ENCODE measurements at regions not wholly inside any gene's neighbourhood (a gene's known extent, or its start where the extent isn't known, plus 50 kb on each side); places are given as distances from the start of the nearest gene placed in this dataset.

GRCh38 chr10:107826171-107826570, 661.7 kb upstream of the SORCS1 start:
- CTCF ChIA-PET: no interaction called here
- Histone ChIP-seq H3K36me3 (ENCODE audit: control insufficient read depth in 2 of 2, insufficient read depth in 1 of 2, low read length in 2 of 2) (no peaks in the 10 kb centered on the region), H3K4me3 (ENCODE audit: low read depth, low read length) (no peak overlapping the region), H3K4me1 (ENCODE audit: control insufficient read depth, insufficient read depth, low read length) (no peaks in the 10 kb centered on the region), H3K9me3 (ENCODE audit: control insufficient read depth, insufficient read depth, low read depth, low read length) (no peaks in the 10 kb centered on the region), H3K27ac (ENCODE audit: extremely low read depth, low read depth, low read length) (no peak overlapping the region)
- POLR2A ChIA-PET: no interaction called here
- TF ChIP-seq, protein P1, sequence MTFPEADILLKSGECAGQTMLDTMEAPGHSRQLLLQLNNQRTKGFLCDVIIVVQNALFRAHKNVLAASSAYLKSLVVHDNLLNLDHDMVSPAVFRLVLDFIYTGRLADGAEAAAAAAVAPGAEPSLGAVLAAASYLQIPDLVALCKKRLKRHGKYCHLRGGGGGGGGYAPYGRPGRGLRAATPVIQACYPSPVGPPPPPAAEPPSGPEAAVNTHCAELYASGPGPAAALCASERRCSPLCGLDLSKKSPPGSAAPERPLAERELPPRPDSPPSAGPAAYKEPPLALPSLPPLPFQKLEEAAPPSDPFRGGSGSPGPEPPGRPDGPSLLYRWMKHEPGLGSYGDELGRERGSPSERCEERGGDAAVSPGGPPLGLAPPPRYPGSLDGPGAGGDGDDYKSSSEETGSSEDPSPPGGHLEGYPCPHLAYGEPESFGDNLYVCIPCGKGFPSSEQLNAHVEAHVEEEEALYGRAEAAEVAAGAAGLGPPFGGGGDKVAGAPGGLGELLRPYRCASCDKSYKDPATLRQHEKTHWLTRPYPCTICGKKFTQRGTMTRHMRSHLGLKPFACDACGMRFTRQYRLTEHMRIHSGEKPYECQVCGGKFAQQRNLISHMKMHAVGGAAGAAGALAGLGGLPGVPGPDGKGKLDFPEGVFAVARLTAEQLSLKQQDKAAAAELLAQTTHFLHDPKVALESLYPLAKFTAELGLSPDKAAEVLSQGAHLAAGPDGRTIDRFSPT (tag by site-specific recombination; IDR thresholded peaks at IDR 0.05): no peak
- TF ChIP-seq, protein P2, sequence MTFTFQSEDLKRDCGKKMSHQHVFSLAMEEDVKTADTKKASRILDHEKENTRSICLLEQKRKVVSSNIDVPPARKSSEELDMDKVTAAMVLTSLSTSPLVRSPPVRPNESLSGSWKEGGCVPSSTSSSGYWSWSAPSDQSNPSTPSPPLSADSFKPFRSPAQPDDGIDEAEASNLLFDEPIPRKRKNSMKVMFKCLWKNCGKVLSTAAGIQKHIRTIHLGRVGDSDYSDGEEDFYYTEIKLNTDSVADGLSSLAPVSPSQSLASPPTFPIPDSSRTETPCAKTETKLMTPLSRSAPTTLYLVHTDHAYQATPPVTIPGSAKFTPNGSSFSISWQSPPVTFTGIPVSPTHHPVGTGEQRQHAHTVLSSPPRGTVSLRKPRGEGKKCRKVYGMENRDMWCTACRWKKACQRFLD (tag by site-specific recombination; IDR thresholded peaks at IDR 0.05): no peak
- no peak for TF ChIP-seq ZNF157 (tag by site-specific recombination; IDR thresholded peaks at IDR 0.05)
- TF ChIP-seq ZNF664 (tag by site-specific recombination; IDR thresholded peaks at IDR 0.05): no peak
- no peak for TF ChIP-seq ZNF423 (tag by site-specific recombination; IDR thresholded peaks at IDR 0.05)
- no peak for TF ChIP-seq RBAK (tag by site-specific recombination; IDR thresholded peaks at IDR 0.05)
- no peak for TF ChIP-seq ZBTB44 (tag by site-specific recombination; IDR thresholded peaks at IDR 0.05)
- TF ChIP-seq ZNF148 (tag by site-specific recombination; IDR thresholded peaks at IDR 0.05; ENCODE audit: borderline replicate concordance): no peak
- no peak for TF ChIP-seq KLF1 (tag by site-specific recombination; IDR thresholded peaks at IDR 0.05)
- TF ChIP-seq ZNF791 (tag by site-specific recombination; IDR thresholded peaks at IDR 0.05): no peak
- no peak for TF ChIP-seq ZNF660 (tag by site-specific recombination; IDR thresholded peaks at IDR 0.05)
- TF ChIP-seq ZNF138 (tag by site-specific recombination; IDR thresholded peaks at IDR 0.05; ENCODE audit: borderline replicate concordance): no peak
- TF ChIP-seq, protein P3, sequence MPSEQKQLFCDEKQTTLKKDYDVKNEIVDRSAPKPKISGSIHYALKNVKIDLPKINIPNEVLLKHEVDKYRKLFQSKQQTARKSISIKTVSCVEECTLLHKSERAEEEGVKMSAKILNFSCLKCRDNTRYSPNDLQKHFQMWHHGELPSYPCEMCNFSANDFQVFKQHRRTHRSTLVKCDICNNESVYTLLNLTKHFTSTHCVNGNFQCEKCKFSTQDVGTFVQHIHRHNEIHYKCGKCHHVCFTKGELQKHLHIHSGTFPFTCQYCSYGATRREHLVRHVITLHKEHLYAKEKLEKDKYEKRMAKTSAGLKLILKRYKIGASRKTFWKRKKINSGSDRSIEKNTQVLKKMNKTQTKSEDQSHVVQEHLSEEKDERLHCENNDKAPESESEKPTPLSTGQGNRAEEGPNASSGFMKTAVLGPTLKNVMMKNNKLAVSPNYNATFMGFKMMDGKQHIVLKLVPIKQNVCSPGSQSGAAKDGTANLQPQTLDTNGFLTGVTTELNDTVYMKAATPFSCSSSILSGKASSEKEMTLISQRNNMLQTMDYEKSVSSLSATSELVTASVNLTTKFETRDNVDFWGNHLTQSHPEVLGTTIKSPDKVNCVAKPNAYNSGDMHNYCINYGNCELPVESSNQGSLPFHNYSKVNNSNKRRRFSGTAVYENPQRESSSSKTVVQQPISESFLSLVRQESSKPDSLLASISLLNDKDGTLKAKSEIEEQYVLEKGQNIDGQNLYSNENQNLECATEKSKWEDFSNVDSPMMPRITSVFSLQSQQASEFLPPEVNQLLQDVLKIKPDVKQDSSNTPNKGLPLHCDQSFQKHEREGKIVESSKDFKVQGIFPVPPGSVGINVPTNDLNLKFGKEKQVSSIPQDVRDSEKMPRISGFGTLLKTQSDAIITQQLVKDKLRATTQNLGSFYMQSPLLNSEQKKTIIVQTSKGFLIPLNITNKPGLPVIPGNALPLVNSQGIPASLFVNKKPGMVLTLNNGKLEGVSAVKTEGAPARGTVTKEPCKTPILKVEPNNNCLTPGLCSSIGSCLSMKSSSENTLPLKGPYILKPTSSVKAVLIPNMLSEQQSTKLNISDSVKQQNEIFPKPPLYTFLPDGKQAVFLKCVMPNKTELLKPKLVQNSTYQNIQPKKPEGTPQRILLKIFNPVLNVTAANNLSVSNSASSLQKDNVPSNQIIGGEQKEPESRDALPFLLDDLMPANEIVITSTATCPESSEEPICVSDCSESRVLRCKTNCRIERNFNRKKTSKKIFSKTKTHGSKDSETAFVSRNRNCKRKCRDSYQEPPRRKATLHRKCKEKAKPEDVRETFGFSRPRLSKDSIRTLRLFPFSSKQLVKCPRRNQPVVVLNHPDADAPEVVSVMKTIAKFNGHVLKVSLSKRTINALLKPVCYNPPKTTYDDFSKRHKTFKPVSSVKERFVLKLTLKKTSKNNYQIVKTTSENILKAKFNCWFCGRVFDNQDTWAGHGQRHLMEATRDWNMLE (tag by site-specific recombination; conservative IDR thresholded peaks at IDR 0.05; ENCODE audit: low read depth): no peak
- TF ChIP-seq GLIS1 (tag by site-specific recombination; IDR thresholded peaks at IDR 0.05): no peak
- TF ChIP-seq PRDM10 (tag by site-specific recombination; IDR thresholded peaks at IDR 0.05): no peak
- TF ChIP-seq ZNF26 (tag by site-specific recombination; IDR thresholded peaks at IDR 0.05): no peak
- TF ChIP-seq, protein P4, sequence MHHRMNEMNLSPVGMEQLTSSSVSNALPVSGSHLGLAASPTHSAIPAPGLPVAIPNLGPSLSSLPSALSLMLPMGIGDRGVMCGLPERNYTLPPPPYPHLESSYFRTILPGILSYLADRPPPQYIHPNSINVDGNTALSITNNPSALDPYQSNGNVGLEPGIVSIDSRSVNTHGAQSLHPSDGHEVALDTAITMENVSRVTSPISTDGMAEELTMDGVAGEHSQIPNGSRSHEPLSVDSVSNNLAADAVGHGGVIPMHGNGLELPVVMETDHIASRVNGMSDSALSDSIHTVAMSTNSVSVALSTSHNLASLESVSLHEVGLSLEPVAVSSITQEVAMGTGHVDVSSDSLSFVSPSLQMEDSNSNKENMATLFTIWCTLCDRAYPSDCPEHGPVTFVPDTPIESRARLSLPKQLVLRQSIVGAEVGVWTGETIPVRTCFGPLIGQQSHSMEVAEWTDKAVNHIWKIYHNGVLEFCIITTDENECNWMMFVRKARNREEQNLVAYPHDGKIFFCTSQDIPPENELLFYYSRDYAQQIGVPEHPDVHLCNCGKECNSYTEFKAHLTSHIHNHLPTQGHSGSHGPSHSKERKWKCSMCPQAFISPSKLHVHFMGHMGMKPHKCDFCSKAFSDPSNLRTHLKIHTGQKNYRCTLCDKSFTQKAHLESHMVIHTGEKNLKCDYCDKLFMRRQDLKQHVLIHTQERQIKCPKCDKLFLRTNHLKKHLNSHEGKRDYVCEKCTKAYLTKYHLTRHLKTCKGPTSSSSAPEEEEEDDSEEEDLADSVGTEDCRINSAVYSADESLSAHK (tag by site-specific recombination; IDR thresholded peaks at IDR 0.05): no peak
